ENCODE measurements at regions not wholly inside any gene's neighbourhood (a gene's known extent, or its start where the extent isn't known, plus 50 kb on each side); places are given as distances from the start of the nearest gene placed in this dataset.

GRCh38 chr9:7259544-7260241, 501.9 kb downstream of the KDM4C start:
- POLR2A ChIA-PET (ENCODE audit: partially characterized antibody): no interaction called here
- H3K23ac ChIP-seq (ENCODE audit: insufficient read length): no peak overlapping the region
- no peak overlapping the region for H3K4me2 ChIP-seq (ENCODE audit: insufficient read depth in 1 of 2, low read depth in 2 of 2, low read length in 2 of 2)
- H3K9ac ChIP-seq (replicated peaks in 1 of 4; ENCODE audit: extremely low read depth in 1 of 4, low read depth in 3 of 4, low read length in 3 of 4): no peak overlapping the region
- H2AFZ ChIP-seq (ENCODE audit: low read length): 0 out of 2 replicates have a peak overlapping the region, but pooled peaks have one; percentile 1
- 95% methylated on average over 6 of the region's 6 CpGs; no CpG with 5 or more reads in 1 of the 2 experiments for WGBS, 2 experiments (ENCODE audit: extremely low coverage in 1 of 2, insufficient coverage in 1 of 2, insufficient read length in 1 of 2, insufficient replicate concordance in 2 of 2, low coverage in 1 of 2, low lambda C conversion rate in 2 of 2, missing lambda C conversion rate in 1 of 2)
- no peak for DNase-seq (ENCODE audit: low read depth in 1 of 2, low spot score in 2 of 2)
- H3K79me2 ChIP-seq (ENCODE audit: control insufficient read depth in 1 of 2, insufficient read depth in 2 of 2, low read length in 2 of 2): no peaks in the 10 kb centered on the region
- H3K14ac ChIP-seq (ENCODE audit: insufficient read length): no peak overlapping the region
- H4K5ac ChIP-seq (ENCODE audit: insufficient read length, low read depth, low read length): no peak overlapping the region
- no peaks in the 10 kb centered on the region for H4K20me1 ChIP-seq (replicated peaks in 1 of 2; ENCODE audit: control insufficient read depth in 1 of 2, insufficient read depth in 2 of 2, low read length in 2 of 2)
- no peak overlapping the region for H2AK5ac ChIP-seq (ENCODE audit: low read depth, low read length)
- no peak overlapping the region for H2BK120ac ChIP-seq (replicated peaks; ENCODE audit: low read depth, low read length)
- no peak overlapping the region for H3K56ac ChIP-seq (replicated peaks; ENCODE audit: insufficient read length, low read depth, low read length)
- H3K18ac ChIP-seq (ENCODE audit: extremely low read depth, low read length): peak overlapping the region; percentile 55; the same call in 1 of the 2 replicates
- H4K8ac ChIP-seq (ENCODE audit: extremely low read depth, insufficient read depth, low read length): no peak overlapping the region
- no peaks in the 10 kb centered on the region; a peak in 3 of 7 replicates for H3K4me1 ChIP-seq (replicated peaks in 1 of 4; ENCODE audit: control insufficient read depth in 3 of 4, insufficient read depth in 4 of 4, low read length in 3 of 4)
- peak; percentile 31 to 50; a peak in 3 of 4 replicates for TF ChIP-seq RAD21 (IDR thresholded peaks at IDR 0.05 in 1 of 2, conservative IDR thresholded peaks at IDR 0.05 in 1 of 2; ENCODE audit: low read depth in 2 of 2, low read length in 2 of 2)
- no peak for TF ChIP-seq TCF12 (IDR thresholded peaks at IDR 0.05; ENCODE audit: low read depth, low read length)
- no peak for TF ChIP-seq CTBP2 (IDR thresholded peaks at IDR 0.05; ENCODE audit: borderline replicate concordance, insufficient read depth, insufficient read length, low read length)
- TF ChIP-seq CTCF (IDR thresholded peaks at IDR 0.05; ENCODE audit: control extremely low read depth in 1 of 3, insufficient read depth in 1 of 3, low read depth in 1 of 3, low read length in 3 of 3): peak in 1 of 3 experiments; percentile 33; a peak in 1 of 4 replicates
- H3K9me3 ChIP-seq (ENCODE audit: insufficient read depth in 2 of 2, low read depth in 1 of 2, low read length in 1 of 2): no peaks in the 10 kb centered on the region
- H4K91ac ChIP-seq (replicated peaks; ENCODE audit: insufficient read length, low read length): no peak overlapping the region
- peaks cover 1% of the 10 kb centered on the region; the same call in 1 of the 2 replicates for H3K23me2 ChIP-seq (ENCODE audit: low read depth, low read length)
- H2BK5ac ChIP-seq (ENCODE audit: low read depth, low read length): peak overlapping the region; percentile 55; the same call in 1 of the 2 replicates
- no peak overlapping the region for H3K4me3 ChIP-seq (ENCODE audit: extremely low read depth in 1 of 4, insufficient read depth in 2 of 4, low read depth in 3 of 4, low read length in 4 of 4)
- no peak overlapping the region for H3K4ac ChIP-seq (replicated peaks; ENCODE audit: insufficient read length, low read depth, low read length)
- peak; percentile 68 for FAIRE-seq
- CTCF ChIA-PET (ENCODE audit: partially characterized antibody): interaction anchor here (0.6 to 4.4 kb wide), 14 partner anchors 9 to 1636 kb away, joined by 3 to 28 read pairs (median 5); no protein-coding TSS in a partner anchor
- H2BK20ac ChIP-seq (ENCODE audit: low read length): peak overlapping the region; percentile 44; the same call in 1 of the 2 replicates
- H3K79me1 ChIP-seq (ENCODE audit: low read depth, low read length): no peaks in the 10 kb centered on the region
- no peaks in the 10 kb centered on the region for H3K36me3 ChIP-seq (ENCODE audit: control insufficient read depth in 2 of 4, insufficient read depth in 4 of 4, low read length in 3 of 4)
- H2BK15ac ChIP-seq (ENCODE audit: low read length): no peak overlapping the region
- no peaks in the 10 kb centered on the region; a peak in 1 of 7 replicates for H3K27me3 ChIP-seq (replicated peaks in 1 of 4; ENCODE audit: control insufficient read depth in 3 of 4, extremely low read depth in 1 of 4, insufficient read depth in 3 of 4, low read length in 3 of 4)
- no peak overlapping the region; the same call in 1 of the 2 replicates for H2BK12ac ChIP-seq (ENCODE audit: low read depth, low read length)
- no peak overlapping the region for H3K27ac ChIP-seq (ENCODE audit: low read depth, low read length)

Data from H1 (cell line).